Astrocyte (in vitro differentiated cells and primary cell): ENCODE measurements at regions not wholly inside any gene's neighbourhood (a gene's known extent, or its start where the extent isn't known, plus 50 kb on each side); places are given as distances from the start of the nearest gene placed in this dataset.

Experiments used
- DNase-seq: peaks from one replicate; pipeline ENCODE4 v3.0.0-alpha.2; 2010; ENCODE audit warnings: low read depth
- FAIRE-seq: peaks from 2 replicates; lab custom pipeline; 2011; peaks lifted over from hg19 to GRCh38; lab: Jason Lieb, UNC
- H2AFZ ChIP-seq: 2 replicates; pipeline ENCODE4 v1.6.0; 2012; ENCODE audit warnings: low read depth, low read length, inconsistent platforms
- H3K27ac ChIP-seq: 2 replicates; pipeline ENCODE4 v1.5.1; 2011; ENCODE audit warnings: low read depth, low read length, inconsistent platforms
- H3K27me3 ChIP-seq: 2 replicates; pipeline ENCODE4 v1.6.0; 2011; ENCODE audit warnings: low read length, inconsistent platforms; ENCODE audit not compliant: insufficient read depth
- H3K36me3 ChIP-seq: 2 replicates; pipeline ENCODE4 v1.5.1; 2011; ENCODE audit warnings: low read length, inconsistent platforms; ENCODE audit not compliant: insufficient read depth
- H3K4me1 ChIP-seq: 2 replicates; pipeline ENCODE4 v1.5.1; 2011; ENCODE audit warnings: low read length, inconsistent platforms; ENCODE audit not compliant: insufficient read depth
- H3K4me2 ChIP-seq: 2 replicates; pipeline ENCODE4 v1.6.0; 2012; ENCODE audit warnings: low read length, inconsistent platforms
- H3K4me3 ChIP-seq: 2 replicates; pipeline ENCODE4 v1.5.1; 2011; ENCODE audit warnings: low read depth, mild to moderate bottlenecking, low read length, inconsistent platforms; ENCODE audit not compliant: insufficient read depth
- H3K79me2 ChIP-seq: 2 replicates; pipeline ENCODE4 v1.6.0; 2012; ENCODE audit warnings: mild to moderate bottlenecking, low read length, inconsistent platforms; ENCODE audit not compliant: insufficient read depth
- H3K9ac ChIP-seq: 2 replicates; pipeline ENCODE4 v1.6.0; 2012; ENCODE audit warnings: mild to moderate bottlenecking, low read length, inconsistent platforms
- H3K9me3 ChIP-seq: 2 replicates; pipeline ENCODE4 v1.5.1; 2012; ENCODE audit warnings: low read depth, mild to moderate bottlenecking, low read length, inconsistent platforms; ENCODE audit not compliant: insufficient read depth
- H4K20me1 ChIP-seq: 2 replicates; pipeline ENCODE4 v1.6.0; 2012; ENCODE audit warnings: low read length, inconsistent platforms; ENCODE audit not compliant: insufficient read depth
- H3K27ac Mint-ChIP-seq: one replicate; pipeline ENCODE4 v1.8.0; 2021; ENCODE audit warnings: mild to moderate bottlenecking, mixed read lengths; ENCODE audit not compliant: unreplicated experiment
- H3K27me3 Mint-ChIP-seq: one replicate; pipeline ENCODE4 v1.8.0; 2021; ENCODE audit warnings: low read depth, mixed read lengths; ENCODE audit not compliant: unreplicated experiment
- H3K36me3 Mint-ChIP-seq: one replicate; pipeline ENCODE4 v1.8.0; 2021; ENCODE audit warnings: low read depth, mixed read lengths; ENCODE audit not compliant: unreplicated experiment
- H3K4me1 Mint-ChIP-seq: one replicate; pipeline ENCODE4 v1.8.0; 2021; ENCODE audit warnings: low read depth, mixed read lengths; ENCODE audit not compliant: unreplicated experiment
- H3K4me3 Mint-ChIP-seq: one replicate; pipeline ENCODE4 v1.8.0; 2021; ENCODE audit warnings: mild to moderate bottlenecking, moderate library complexity, mixed read lengths; ENCODE audit not compliant: unreplicated experiment
- H3K9me3 Mint-ChIP-seq: one replicate; pipeline ENCODE4 v1.8.0; 2021; ENCODE audit warnings: mild to moderate bottlenecking, mixed read lengths; ENCODE audit not compliant: unreplicated experiment
- EZH2 ChIP-seq: IDR thresholded peaks from 2 replicates; pipeline ENCODE4 v1.6.1; 2012; ENCODE audit warnings: mild to moderate bottlenecking, low read length, inconsistent platforms; ENCODE audit not compliant: insufficient read depth
- TF ChIP-seq, protein P1 (sequence below): IDR thresholded peaks from 2 replicates; pipeline ENCODE4 v1.5.1; 2011; ENCODE audit warnings: low read depth, mild to moderate bottlenecking, inconsistent platforms, low read length, moderate library complexity; ENCODE audit not compliant: insufficient read depth

DNA sequence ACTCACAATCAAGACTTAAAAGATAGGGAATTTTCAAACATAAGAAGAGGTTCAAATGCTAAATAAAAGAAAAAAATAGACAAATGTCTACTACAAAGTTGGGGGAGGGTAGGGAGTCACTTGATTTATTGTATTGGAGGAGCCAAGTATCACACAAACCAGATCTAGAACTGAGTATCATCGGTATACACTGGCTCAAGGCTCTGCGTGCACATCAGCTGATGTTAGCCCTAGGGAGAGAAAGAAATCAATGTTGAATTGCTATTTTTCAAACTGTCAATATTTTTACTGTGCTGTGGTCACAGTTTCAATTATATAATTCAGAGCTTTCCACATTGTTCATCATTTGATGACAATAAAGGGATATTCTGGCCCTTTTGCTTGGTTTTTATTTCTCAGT is 54.9 kb upstream of the RXFP2 start:
- no peak overlapping the region for H3K27ac Mint-ChIP-seq
- H3K4me1 Mint-ChIP-seq = no peaks in the 10 kb centered on the region
- peaks cover 16% of the 10 kb centered on the region for H3K9me3 Mint-ChIP-seq
- DNase-seq (no peak), FAIRE-seq (no peak)
- H3K36me3 ChIP-seq = no peaks in the 10 kb centered on the region
- H3K4me3 Mint-ChIP-seq = no peak overlapping the region
- H3K4me2 ChIP-seq = no peak overlapping the region
- no peaks in the 10 kb centered on the region for H3K4me1 ChIP-seq
- no peak overlapping the region for H3K9ac ChIP-seq
- no peak overlapping the region for H3K4me3 ChIP-seq
- H3K27me3 ChIP-seq = no peaks in the 10 kb centered on the region
- H2AFZ ChIP-seq = no peak overlapping the region
- no peaks in the 10 kb centered on the region for H3K9me3 ChIP-seq
- peaks cover 2% of the 10 kb centered on the region for H3K27me3 Mint-ChIP-seq
- H3K36me3 Mint-ChIP-seq = no peaks in the 10 kb centered on the region
- H3K79me2 ChIP-seq = no peaks in the 10 kb centered on the region
- no peak overlapping the region for H3K27ac ChIP-seq
- H4K20me1 ChIP-seq = no peaks in the 10 kb centered on the region
- TF ChIP-seq EZH2 = no peak
- TF ChIP-seq, protein P1, sequence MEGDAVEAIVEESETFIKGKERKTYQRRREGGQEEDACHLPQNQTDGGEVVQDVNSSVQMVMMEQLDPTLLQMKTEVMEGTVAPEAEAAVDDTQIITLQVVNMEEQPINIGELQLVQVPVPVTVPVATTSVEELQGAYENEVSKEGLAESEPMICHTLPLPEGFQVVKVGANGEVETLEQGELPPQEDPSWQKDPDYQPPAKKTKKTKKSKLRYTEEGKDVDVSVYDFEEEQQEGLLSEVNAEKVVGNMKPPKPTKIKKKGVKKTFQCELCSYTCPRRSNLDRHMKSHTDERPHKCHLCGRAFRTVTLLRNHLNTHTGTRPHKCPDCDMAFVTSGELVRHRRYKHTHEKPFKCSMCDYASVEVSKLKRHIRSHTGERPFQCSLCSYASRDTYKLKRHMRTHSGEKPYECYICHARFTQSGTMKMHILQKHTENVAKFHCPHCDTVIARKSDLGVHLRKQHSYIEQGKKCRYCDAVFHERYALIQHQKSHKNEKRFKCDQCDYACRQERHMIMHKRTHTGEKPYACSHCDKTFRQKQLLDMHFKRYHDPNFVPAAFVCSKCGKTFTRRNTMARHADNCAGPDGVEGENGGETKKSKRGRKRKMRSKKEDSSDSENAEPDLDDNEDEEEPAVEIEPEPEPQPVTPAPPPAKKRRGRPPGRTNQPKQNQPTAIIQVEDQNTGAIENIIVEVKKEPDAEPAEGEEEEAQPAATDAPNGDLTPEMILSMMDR = no peak

DNA sequence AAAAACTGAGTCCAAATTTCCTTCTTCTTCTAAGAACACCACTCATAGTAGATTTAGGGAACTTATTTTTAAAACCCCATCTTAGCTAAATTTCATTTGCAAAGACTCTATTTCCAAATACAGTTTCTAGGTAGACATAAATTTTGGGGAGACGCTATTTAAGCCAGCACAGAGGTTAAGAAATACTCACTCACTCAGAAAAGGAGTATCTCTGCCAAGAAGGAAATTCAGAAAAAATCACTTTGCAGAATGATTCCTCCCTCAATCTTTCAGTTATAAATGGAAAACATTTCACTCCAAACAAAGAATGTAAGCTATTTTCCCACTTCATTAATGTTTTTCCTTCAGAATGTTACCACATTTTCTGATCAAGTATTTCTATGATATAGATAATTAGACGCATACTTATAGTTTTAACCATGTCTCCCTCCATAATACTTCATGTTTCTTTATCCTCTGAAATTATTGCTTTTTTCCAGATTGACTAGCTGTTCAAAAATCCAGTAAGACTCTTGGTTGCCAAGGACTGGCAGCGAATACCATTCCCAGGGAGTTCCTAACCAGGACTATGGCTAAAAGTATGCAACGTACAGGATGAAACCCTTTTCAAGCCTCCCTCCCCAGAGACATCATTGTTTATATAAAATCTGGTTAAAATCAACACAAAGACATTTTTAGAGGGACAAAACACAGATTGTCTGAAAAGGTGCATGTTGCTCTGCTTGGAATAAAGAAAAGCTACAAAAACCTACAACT is 52.5 kb upstream of the RXFP2 start:
- TF ChIP-seq, protein P1 = no peak
- no peak for TF ChIP-seq EZH2
- Mint-ChIP-seq H3K36me3 (no peaks in the 10 kb centered on the region), H3K27ac (no peak overlapping the region), H3K4me1 (no peaks in the 10 kb centered on the region), H3K27me3 (peaks cover 2% of the 10 kb centered on the region), H3K9me3 (peaks cover 17% of the 10 kb centered on the region), H3K4me3 (no peak overlapping the region)
- Histone ChIP-seq H4K20me1 (no peaks in the 10 kb centered on the region), H2AFZ (no peak overlapping the region), H3K4me3 (no peak overlapping the region), H3K9ac (no peak overlapping the region), H3K36me3 (no peaks in the 10 kb centered on the region), H3K4me1 (no peaks in the 10 kb centered on the region), H3K27me3 (no peaks in the 10 kb centered on the region), H3K27ac (no peak overlapping the region), H3K9me3 (no peaks in the 10 kb centered on the region), H3K79me2 (no peaks in the 10 kb centered on the region), H3K4me2 (no peak overlapping the region)
- DNase-seq (no peak), FAIRE-seq (no peak)
